ENCODE measurements at regions not wholly inside any gene's neighbourhood (a gene's known extent, or its start where the extent isn't known, plus 50 kb on each side); places are given as distances from the start of the nearest gene placed in this dataset.
A peak's percentile ranks its signal among the peaks of the same experiment; 100 is the strongest.

DNA sequence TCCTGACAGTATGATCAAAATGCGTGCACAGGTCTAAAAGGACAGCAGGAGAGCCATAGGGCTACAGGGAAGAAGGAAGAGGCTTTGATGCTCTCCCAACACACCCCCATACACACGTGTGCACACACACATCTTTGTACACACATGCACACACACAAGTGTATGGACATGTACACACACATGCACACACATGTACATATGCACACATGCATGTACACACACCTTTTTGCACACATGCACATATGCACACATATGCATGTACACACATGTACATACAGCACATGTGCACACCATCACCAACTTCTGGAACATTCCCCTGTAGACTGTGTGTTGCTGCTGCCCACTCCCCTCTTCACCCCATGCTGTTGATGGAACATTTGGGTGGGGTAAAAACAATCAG, 255.6 kb upstream of the CTBP2 start:
- CTCF ChIA-PET: no interaction called here
- Histone ChIP-seq H3K4me1 (ENCODE audit: control insufficient read depth, extremely low read depth, insufficient read depth, low read length) (peaks cover 9% of the 10 kb centered on the region), H2AFZ (ENCODE audit: low read depth, low read length) (no peak overlapping the region), H3K27ac (ENCODE audit: insufficient read depth, low read depth, low read length) (no peak overlapping the region), H3K9me1 (replicated peaks; ENCODE audit: control insufficient read depth, extremely low read depth, insufficient read depth, low read length) (no peaks in the 10 kb centered on the region), H3K79me2 (ENCODE audit: control insufficient read depth, insufficient read depth, low read length) (no peaks in the 10 kb centered on the region), H3K4me3 (replicated peaks in 1 of 3; ENCODE audit: insufficient read depth in 1 of 3, low read depth in 1 of 3, low read length in 3 of 3) (no peak overlapping the region), H3K36me3 (ENCODE audit: control insufficient read depth in 2 of 2, extremely low read depth in 1 of 2, insufficient read depth in 2 of 2, low read length in 2 of 2) (no peaks in the 10 kb centered on the region), H4K20me1 (replicated peaks; ENCODE audit: control insufficient read depth, extremely low read depth, insufficient read depth, low read length) (no peaks in the 10 kb centered on the region), H3K9me3 (replicated peaks; ENCODE audit: control insufficient read depth, insufficient read depth, low read length) (no peaks in the 10 kb centered on the region), H3K27me3 (ENCODE audit: control insufficient read depth in 2 of 2, insufficient read depth in 2 of 2, low read length in 2 of 2) (no peaks in the 10 kb centered on the region), H3K4me2 (ENCODE audit: insufficient read depth, low read length) (no peak overlapping the region), H3K9ac (replicated peaks; ENCODE audit: extremely low read depth, insufficient read depth, low read length) (no peak overlapping the region)
- TF ChIP-seq, protein P1, sequence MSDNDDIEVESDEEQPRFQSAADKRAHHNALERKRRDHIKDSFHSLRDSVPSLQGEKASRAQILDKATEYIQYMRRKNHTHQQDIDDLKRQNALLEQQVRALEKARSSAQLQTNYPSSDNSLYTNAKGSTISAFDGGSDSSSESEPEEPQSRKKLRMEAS (IDR thresholded peaks at IDR 0.05; ENCODE audit: insufficient read depth, insufficient read length): peak; percentile 14
- no peak for TF ChIP-seq POLR2A (IDR thresholded peaks at IDR 0.05; ENCODE audit: low read depth, low read length)
- dilution Hi-C loops (cut with MboI; ENCODE audit: extremely low pct_ligation_motif_present, low sequenced_read_pairs) (no loop called here), intact Hi-C loops (cut with micrococcal nuclease) (no loop called here)
- POLR2A ChIA-PET: no interaction called here
- FAIRE-seq (no peak), DNase-seq (ENCODE audit: low read depth, low spot score) (no peak)
- no TSS peak for BruUV-seq (replicated peaks)

DNA sequence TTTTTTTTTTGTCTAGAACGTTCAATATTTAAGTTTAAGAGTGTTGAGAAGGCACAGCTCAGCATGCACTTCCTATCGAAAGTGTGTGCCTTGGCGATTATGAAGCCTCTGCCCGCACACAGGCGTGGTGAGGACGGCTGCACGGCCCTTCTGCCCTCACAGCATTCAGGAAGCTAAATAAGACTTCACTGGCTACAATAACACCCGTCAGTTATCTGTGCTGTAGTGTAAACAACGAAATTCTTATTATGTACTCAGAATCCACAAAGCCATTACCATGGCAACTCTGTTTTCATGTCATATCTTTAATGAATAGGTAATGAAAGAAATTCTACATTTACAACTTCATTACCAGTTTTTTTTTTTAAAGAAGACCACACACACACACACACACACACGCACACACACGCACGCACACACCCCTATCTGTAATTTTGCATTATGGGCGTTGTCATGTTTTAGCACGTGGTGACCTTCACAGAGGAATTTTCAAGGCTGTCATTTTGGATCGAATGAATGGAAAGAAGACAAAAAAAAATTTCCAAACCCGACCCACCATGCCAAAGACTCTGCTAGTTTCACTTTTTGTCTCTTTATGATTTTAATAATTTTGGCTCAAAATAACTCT, 254.8 kb upstream of the CTBP2 start:
- H3K79me2 ChIP-seq (ENCODE audit: control insufficient read depth, insufficient read depth, low read length): no peaks in the 10 kb centered on the region
- H3K9me1 ChIP-seq (replicated peaks; ENCODE audit: control insufficient read depth, extremely low read depth, insufficient read depth, low read length): no peaks in the 10 kb centered on the region
- no peak overlapping the region for H3K4me3 ChIP-seq (replicated peaks in 1 of 3; ENCODE audit: insufficient read depth in 1 of 3, low read depth in 1 of 3, low read length in 3 of 3)
- peak overlapping the region; percentile 71 for H2AFZ ChIP-seq (ENCODE audit: low read depth, low read length)
- intact Hi-C loops (cut with micrococcal nuclease): no loop called here
- BruUV-seq (replicated peaks): no TSS peak
- TF ChIP-seq, protein P1 (IDR thresholded peaks at IDR 0.05; ENCODE audit: insufficient read depth, insufficient read length): no peak
- TF ChIP-seq MYC (IDR thresholded peaks at IDR 0.05; ENCODE audit: low read depth, low read length) (no peak), EZH2 (IDR thresholded peaks at IDR 0.05; ENCODE audit: borderline replicate concordance, low read depth, low read length, severe bottlenecking) (no peak), POLR2AphosphoS5 (IDR thresholded peaks at IDR 0.05; ENCODE audit: insufficient read depth, low read depth, low read length) (no peak), GATA2 (IDR thresholded peaks at IDR 0.05; ENCODE audit: insufficient read depth, insufficient read length, low read depth, low read length) (no peak), JUN (IDR thresholded peaks at IDR 0.05; ENCODE audit: borderline replicate concordance, insufficient read depth, insufficient read length, low read depth) (no peak), FOS (IDR thresholded peaks at IDR 0.05; ENCODE audit: borderline replicate concordance, insufficient read depth, low read length) (no peak), POLR2A (IDR thresholded peaks at IDR 0.05; ENCODE audit: low read depth, low read length) (no peak)
- TF ChIP-seq, protein P2, sequence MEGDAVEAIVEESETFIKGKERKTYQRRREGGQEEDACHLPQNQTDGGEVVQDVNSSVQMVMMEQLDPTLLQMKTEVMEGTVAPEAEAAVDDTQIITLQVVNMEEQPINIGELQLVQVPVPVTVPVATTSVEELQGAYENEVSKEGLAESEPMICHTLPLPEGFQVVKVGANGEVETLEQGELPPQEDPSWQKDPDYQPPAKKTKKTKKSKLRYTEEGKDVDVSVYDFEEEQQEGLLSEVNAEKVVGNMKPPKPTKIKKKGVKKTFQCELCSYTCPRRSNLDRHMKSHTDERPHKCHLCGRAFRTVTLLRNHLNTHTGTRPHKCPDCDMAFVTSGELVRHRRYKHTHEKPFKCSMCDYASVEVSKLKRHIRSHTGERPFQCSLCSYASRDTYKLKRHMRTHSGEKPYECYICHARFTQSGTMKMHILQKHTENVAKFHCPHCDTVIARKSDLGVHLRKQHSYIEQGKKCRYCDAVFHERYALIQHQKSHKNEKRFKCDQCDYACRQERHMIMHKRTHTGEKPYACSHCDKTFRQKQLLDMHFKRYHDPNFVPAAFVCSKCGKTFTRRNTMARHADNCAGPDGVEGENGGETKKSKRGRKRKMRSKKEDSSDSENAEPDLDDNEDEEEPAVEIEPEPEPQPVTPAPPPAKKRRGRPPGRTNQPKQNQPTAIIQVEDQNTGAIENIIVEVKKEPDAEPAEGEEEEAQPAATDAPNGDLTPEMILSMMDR (IDR thresholded peaks at IDR 0.05; ENCODE audit: extremely low read depth in 1 of 2, insufficient read depth in 1 of 2, low read depth in 1 of 2, low read length in 2 of 2): no peak
- FAIRE-seq (no peak), DNase-seq (ENCODE audit: low read depth, low spot score) (peak; percentile 24)
- H3K27me3 ChIP-seq (ENCODE audit: control insufficient read depth in 2 of 2, insufficient read depth in 2 of 2, low read length in 2 of 2): no peaks in the 10 kb centered on the region
- no peak overlapping the region for H3K9ac ChIP-seq (replicated peaks; ENCODE audit: extremely low read depth, insufficient read depth, low read length)
- no peaks in the 10 kb centered on the region for H3K36me3 ChIP-seq (ENCODE audit: control insufficient read depth in 2 of 2, extremely low read depth in 1 of 2, insufficient read depth in 2 of 2, low read length in 2 of 2)
- no peak overlapping the region for H3K27ac ChIP-seq (ENCODE audit: insufficient read depth, low read depth, low read length)
- no peak overlapping the region for H3K4me2 ChIP-seq (ENCODE audit: insufficient read depth, low read length)
- ChIA-PET POLR2A (no interaction called here), CTCF (interaction anchor here (1.7 kb wide), 1 partner anchor 14 kb away, joined by 3 read pairs; no protein-coding TSS in a partner anchor)
- H3K9me3 ChIP-seq (replicated peaks; ENCODE audit: control insufficient read depth, insufficient read depth, low read length): no peaks in the 10 kb centered on the region
- H3K4me1 ChIP-seq (ENCODE audit: control insufficient read depth, extremely low read depth, insufficient read depth, low read length): peaks cover 9% of the 10 kb centered on the region
- H4K20me1 ChIP-seq (replicated peaks; ENCODE audit: control insufficient read depth, extremely low read depth, insufficient read depth, low read length): no peaks in the 10 kb centered on the region
- dilution Hi-C loops (cut with MboI; ENCODE audit: extremely low pct_ligation_motif_present, low sequenced_read_pairs): no loop called here
